ENCODE measurements at regions not wholly inside any gene's neighbourhood (a gene's known extent, or its start where the extent isn't known, plus 50 kb on each side); places are given as distances from the start of the nearest gene placed in this dataset.

DNA sequence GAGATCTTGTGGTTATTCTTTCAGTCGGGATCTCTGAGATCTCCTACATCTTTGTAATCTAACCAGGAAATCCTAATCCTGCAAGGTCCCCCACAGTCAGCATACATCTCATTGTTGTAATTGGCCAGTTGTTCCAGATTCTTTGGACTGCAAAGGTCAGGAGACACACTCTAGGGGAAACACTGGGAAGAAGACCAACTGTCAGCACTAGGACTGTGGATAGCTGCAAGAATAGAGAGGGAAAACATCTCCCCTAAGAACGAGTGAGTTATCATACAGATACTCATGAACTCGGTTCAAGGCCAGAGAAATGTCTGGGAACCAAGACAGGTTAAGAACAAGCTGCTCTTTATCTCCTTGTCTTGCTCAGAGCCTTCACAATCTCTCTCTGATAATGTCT, 217.9 kb upstream of the TMPO start:
- Histone ChIP-seq H3F3A (ENCODE audit: control insufficient read depth, insufficient read depth) (no peaks in the 10 kb centered on the region), H3K27me3 (ENCODE audit: control insufficient read depth, low read length) (peaks cover 3% of the 10 kb centered on the region; the same call in 1 of the 2 replicates), H3K27ac (ENCODE audit: low read depth, low read length) (no peak overlapping the region), H3K4me3 (ENCODE audit: low read length) (no peak overlapping the region), H3K9me2 (replicated peaks; ENCODE audit: control insufficient read depth, low read length) (no peaks in the 10 kb centered on the region), H3K4me2 (ENCODE audit: low read length) (no peak overlapping the region), H3K9me3 (ENCODE audit: control insufficient read depth, insufficient read depth, low read length) (no peaks in the 10 kb centered on the region), H4K20me1 (ENCODE audit: control insufficient read depth, insufficient read depth, low read depth, low read length) (no peaks in the 10 kb centered on the region), H3K4me1 (ENCODE audit: control insufficient read depth, low read length) (no peaks in the 10 kb centered on the region), H3K36me3 (ENCODE audit: control insufficient read depth, low read length) (no peaks in the 10 kb centered on the region), H3K79me2 (ENCODE audit: control insufficient read depth, low read length) (no peaks in the 10 kb centered on the region)
- TF ChIP-seq, protein P1, sequence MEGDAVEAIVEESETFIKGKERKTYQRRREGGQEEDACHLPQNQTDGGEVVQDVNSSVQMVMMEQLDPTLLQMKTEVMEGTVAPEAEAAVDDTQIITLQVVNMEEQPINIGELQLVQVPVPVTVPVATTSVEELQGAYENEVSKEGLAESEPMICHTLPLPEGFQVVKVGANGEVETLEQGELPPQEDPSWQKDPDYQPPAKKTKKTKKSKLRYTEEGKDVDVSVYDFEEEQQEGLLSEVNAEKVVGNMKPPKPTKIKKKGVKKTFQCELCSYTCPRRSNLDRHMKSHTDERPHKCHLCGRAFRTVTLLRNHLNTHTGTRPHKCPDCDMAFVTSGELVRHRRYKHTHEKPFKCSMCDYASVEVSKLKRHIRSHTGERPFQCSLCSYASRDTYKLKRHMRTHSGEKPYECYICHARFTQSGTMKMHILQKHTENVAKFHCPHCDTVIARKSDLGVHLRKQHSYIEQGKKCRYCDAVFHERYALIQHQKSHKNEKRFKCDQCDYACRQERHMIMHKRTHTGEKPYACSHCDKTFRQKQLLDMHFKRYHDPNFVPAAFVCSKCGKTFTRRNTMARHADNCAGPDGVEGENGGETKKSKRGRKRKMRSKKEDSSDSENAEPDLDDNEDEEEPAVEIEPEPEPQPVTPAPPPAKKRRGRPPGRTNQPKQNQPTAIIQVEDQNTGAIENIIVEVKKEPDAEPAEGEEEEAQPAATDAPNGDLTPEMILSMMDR (IDR thresholded peaks at IDR 0.05; ENCODE audit: low read depth, low read length, poor library complexity, severe bottlenecking), result no peak
- no peak for TF ChIP-seq EZH2phosphoT487 (IDR thresholded peaks at IDR 0.05; ENCODE audit: borderline replicate concordance, low read length)

GRCh38 chr12:98308141-98308540, 207.2 kb upstream of the TMPO start:
- H3K27me3 ChIP-seq (ENCODE audit: control insufficient read depth, low read length), result no peaks in the 10 kb centered on the region
- no peaks in the 10 kb centered on the region for H3F3A ChIP-seq (ENCODE audit: control insufficient read depth, insufficient read depth)
- H3K36me3 ChIP-seq (ENCODE audit: control insufficient read depth, low read length), result no peaks in the 10 kb centered on the region
- H3K9me2 ChIP-seq (replicated peaks; ENCODE audit: control insufficient read depth, low read length), result no peaks in the 10 kb centered on the region
- H3K4me1 ChIP-seq (ENCODE audit: control insufficient read depth, low read length), result no peaks in the 10 kb centered on the region
- H3K4me2 ChIP-seq (ENCODE audit: low read length), result no peak overlapping the region
- H3K4me3 ChIP-seq (ENCODE audit: low read length), result no peak overlapping the region
- no peak for TF ChIP-seq EZH2phosphoT487 (IDR thresholded peaks at IDR 0.05; ENCODE audit: borderline replicate concordance, low read length)
- TF ChIP-seq, protein P1 (IDR thresholded peaks at IDR 0.05; ENCODE audit: low read depth, low read length, poor library complexity, severe bottlenecking), result no peak
- H3K79me2 ChIP-seq (ENCODE audit: control insufficient read depth, low read length), result no peaks in the 10 kb centered on the region
- no peaks in the 10 kb centered on the region for H3K9me3 ChIP-seq (ENCODE audit: control insufficient read depth, insufficient read depth, low read length)
- H3K27ac ChIP-seq (ENCODE audit: low read depth, low read length), result no peak overlapping the region
- no peaks in the 10 kb centered on the region for H4K20me1 ChIP-seq (ENCODE audit: control insufficient read depth, insufficient read depth, low read depth, low read length)

GRCh38 chr12:98317939-98318899, 197.2 kb upstream of the TMPO start:
- Histone ChIP-seq H3K79me2 (ENCODE audit: control insufficient read depth, low read length) (no peaks in the 10 kb centered on the region), H3K27ac (ENCODE audit: low read depth, low read length) (no peak overlapping the region)
- TF ChIP-seq, protein P1 (IDR thresholded peaks at IDR 0.05; ENCODE audit: low read depth, low read length, poor library complexity, severe bottlenecking), result no peak
- TF ChIP-seq EZH2phosphoT487 (IDR thresholded peaks at IDR 0.05; ENCODE audit: borderline replicate concordance, low read length), result no peak

More at GRCh38 chr12:98317939-98318899, 197.2 kb upstream of the TMPO start:
- Histone ChIP-seq H3K4me3 (ENCODE audit: low read length) (no peak overlapping the region), H3K4me1 (ENCODE audit: control insufficient read depth, low read length) (no peaks in the 10 kb centered on the region), H3K4me2 (ENCODE audit: low read length) (no peak overlapping the region), H4K20me1 (ENCODE audit: control insufficient read depth, insufficient read depth, low read depth, low read length) (no peaks in the 10 kb centered on the region), H3K36me3 (ENCODE audit: control insufficient read depth, low read length) (no peaks in the 10 kb centered on the region), H3K9me2 (replicated peaks; ENCODE audit: control insufficient read depth, low read length) (no peaks in the 10 kb centered on the region), H3K9me3 (ENCODE audit: control insufficient read depth, insufficient read depth, low read length) (no peaks in the 10 kb centered on the region), H3F3A (ENCODE audit: control insufficient read depth, insufficient read depth) (no peaks in the 10 kb centered on the region), H3K27me3 (ENCODE audit: control insufficient read depth, low read length) (no peaks in the 10 kb centered on the region)

Data from DOHH2 (cell line).